ENCODE measurements at regions not wholly inside any gene's neighbourhood (a gene's known extent, or its start where the extent isn't known, plus 50 kb on each side); places are given as distances from the start of the nearest gene placed in this dataset.

GRCh38 chr1:233520261-233521191 lies 93.4 kb upstream of the KCNK1 start:
- DNase-seq: no peak

GRCh38 chr1:233523047-233523446 lies 90.9 kb upstream of the KCNK1 start:
- no peak for DNase-seq

GRCh38 chr1:233527818-233528217 lies 86.1 kb upstream of the KCNK1 start:
- DNase-seq: no peak

- DNase-seq: no peak
Observed at GRCh38 chr1:233530665-233531386, 83.1 kb upstream of the KCNK1 start.

GRCh38 chr1:233540816-233541215 lies 73.1 kb upstream of the KCNK1 start:
- DNase-seq: no peak

GRCh38 chr1:233543338-233544255 lies 70.3 kb upstream of the KCNK1 start:
- DNase-seq: peak; percentile 7

- no peak for DNase-seq
Observed at GRCh38 chr1:233544304-233544703, 69.6 kb upstream of the KCNK1 start.

GRCh38 chr1:233547726-233548125 lies 66.2 kb upstream of the KCNK1 start:
- no peak for DNase-seq

GRCh38 chr1:233549404-233549803 lies 64.5 kb upstream of the KCNK1 start:
- peak; percentile 5 for DNase-seq

GRCh38 chr1:233549917-233550316 lies 64.0 kb upstream of the KCNK1 start:
- no peak for DNase-seq

- DNase-seq: no peak
Observed at GRCh38 chr1:233554037-233554436, 59.9 kb upstream of the KCNK1 start.

GRCh38 chr1:233561708-233562426 lies 52.0 kb upstream of the KCNK1 start:
- DNase-seq: no peak

Measured in NCI-H2029 (cell line).